ENCODE measurements at regions not wholly inside any gene's neighbourhood (a gene's known extent, or its start where the extent isn't known, plus 50 kb on each side); places are given as distances from the start of the nearest gene placed in this dataset.

GRCh38 chr16:65834688-65835087 lies 531.8 kb upstream of the CDH5 start:
- TF ChIP-seq CTCF (IDR thresholded peaks at IDR 0.05) (no peak), POLR2AphosphoS5 (IDR thresholded peaks at IDR 0.05) (no peak), POLR2A (IDR thresholded peaks at IDR 0.05) (no peak)
